ENCODE measurements at regions not wholly inside any gene's neighbourhood (a gene's known extent, or its start where the extent isn't known, plus 50 kb on each side); places are given as distances from the start of the nearest gene placed in this dataset.

DNA sequence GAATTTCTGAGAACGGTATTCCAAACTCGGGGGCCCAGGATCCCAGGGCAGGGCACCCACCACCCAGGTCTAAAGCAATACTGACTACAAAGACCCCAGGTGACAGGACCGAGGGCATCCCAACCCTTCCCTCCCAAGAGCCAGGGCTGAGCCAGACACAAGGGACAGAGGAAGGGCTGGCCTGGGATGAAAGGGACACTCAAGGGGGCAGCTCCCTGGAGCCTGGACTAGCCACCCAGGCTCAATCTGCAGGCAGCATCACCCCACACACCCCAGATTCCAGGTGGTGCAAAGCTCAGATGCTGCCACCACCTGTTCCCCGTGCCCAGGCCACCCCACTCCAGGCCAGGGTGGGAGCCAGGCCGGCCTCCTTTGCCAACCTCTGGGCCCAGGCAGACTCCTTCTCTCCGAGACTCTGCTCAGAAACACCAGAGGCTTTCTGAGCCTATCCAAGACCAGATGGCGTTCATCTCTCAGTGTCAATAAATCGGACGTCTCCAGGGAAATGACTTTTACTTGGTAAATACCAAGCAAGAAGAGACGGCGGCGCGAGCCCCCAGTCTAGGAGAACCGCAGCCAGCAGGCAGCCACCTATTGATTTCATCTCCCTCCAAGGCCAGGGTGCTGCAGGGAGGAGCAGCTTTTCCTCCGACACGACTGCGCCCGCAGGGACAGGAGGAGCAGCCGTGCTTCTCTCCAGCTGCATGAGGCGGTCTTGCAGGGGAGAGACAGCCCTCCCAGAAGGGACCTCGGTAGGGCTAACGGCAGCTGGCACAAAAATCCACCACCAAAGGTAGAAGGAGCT is 94.1 kb upstream of the ADAMTS2 start:
- Histone ChIP-seq H3K9ac (no peak overlapping the region), H3K27me3 (no peaks in the 10 kb centered on the region), H3K4me3 (no peak overlapping the region), H3K36me3 (no peaks in the 10 kb centered on the region), H4K20me1 (ENCODE audit: low read depth) (no peaks in the 10 kb centered on the region), H3F3A (ENCODE audit: low read depth) (no peaks in the 10 kb centered on the region), H3K79me2 (ENCODE audit: low read depth) (no peaks in the 10 kb centered on the region), H3K4me2 (no peak overlapping the region), H3K9me3 (ENCODE audit: low read depth) (no peaks in the 10 kb centered on the region), H2AFZ (replicated peaks) (no peak overlapping the region), H3K4me1 (no peaks in the 10 kb centered on the region), H3K27ac (no peak overlapping the region)
- H3K27me3 Mint-ChIP-seq (ENCODE audit: insufficient read depth, low read depth) = peaks cover 2% of the 10 kb centered on the region
- H3K36me3 Mint-ChIP-seq = no peaks in the 10 kb centered on the region
- peaks cover 23% of the 10 kb centered on the region for H3K4me1 Mint-ChIP-seq
- TF ChIP-seq, protein P1, sequence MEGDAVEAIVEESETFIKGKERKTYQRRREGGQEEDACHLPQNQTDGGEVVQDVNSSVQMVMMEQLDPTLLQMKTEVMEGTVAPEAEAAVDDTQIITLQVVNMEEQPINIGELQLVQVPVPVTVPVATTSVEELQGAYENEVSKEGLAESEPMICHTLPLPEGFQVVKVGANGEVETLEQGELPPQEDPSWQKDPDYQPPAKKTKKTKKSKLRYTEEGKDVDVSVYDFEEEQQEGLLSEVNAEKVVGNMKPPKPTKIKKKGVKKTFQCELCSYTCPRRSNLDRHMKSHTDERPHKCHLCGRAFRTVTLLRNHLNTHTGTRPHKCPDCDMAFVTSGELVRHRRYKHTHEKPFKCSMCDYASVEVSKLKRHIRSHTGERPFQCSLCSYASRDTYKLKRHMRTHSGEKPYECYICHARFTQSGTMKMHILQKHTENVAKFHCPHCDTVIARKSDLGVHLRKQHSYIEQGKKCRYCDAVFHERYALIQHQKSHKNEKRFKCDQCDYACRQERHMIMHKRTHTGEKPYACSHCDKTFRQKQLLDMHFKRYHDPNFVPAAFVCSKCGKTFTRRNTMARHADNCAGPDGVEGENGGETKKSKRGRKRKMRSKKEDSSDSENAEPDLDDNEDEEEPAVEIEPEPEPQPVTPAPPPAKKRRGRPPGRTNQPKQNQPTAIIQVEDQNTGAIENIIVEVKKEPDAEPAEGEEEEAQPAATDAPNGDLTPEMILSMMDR (IDR thresholded peaks at IDR 0.05) = no peak
- TF ChIP-seq EZH2phosphoT487 (IDR thresholded peaks at IDR 0.05) = no peak
- TF ChIP-seq EZH2 (IDR thresholded peaks at IDR 0.05) = no peak
- no peak overlapping the region for H3K27ac Mint-ChIP-seq
- no peak for DNase-seq (ENCODE audit: low spot score)
- peaks cover 15% of the 10 kb centered on the region for H3K9me3 Mint-ChIP-seq
- no peak overlapping the region for H3K4me3 Mint-ChIP-seq

DNA sequence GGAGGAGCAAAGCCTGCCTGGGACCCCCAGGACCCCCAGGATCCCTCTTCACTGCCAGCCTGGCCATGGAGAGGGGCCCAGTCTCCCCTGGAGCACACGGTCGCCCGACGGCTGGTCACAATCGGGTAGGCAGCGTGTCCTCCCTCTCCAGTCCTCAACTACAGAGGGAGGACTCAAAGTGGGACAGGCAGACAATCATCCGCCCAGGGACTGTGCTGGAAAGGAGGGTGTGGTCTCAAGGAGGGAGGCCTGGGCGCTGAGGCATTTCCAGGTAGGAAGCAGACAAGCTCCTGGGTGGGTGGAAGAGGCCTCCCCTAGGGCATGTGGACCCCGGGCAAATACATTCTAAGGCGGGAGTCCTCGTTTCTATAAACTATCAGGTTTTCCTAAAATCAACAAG is 93.2 kb upstream of the ADAMTS2 start:
- Histone ChIP-seq H3K4me1 (no peaks in the 10 kb centered on the region), H3K4me2 (no peak overlapping the region)

DNA sequence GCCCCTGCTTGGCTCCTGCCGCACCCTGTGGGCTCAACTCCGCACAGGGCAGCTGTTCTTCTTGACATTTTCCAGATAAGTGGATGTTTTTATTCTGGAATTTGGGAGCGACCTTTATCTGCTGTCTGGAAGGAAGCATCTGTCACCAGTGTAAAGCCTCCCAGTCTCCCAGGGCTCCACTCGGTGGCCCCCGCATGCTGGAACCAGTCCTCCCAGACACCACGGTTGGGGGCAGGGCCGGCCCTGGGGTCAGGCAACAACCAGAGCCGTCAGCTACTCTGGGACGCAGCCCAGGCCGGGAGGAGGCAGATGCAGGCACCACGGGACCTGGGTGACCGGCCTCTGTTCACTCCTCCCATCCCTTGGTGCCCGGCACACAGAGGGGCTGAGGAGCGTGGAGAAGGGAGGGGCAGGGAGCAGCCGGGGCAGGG is 92.8 kb upstream of the ADAMTS2 start:
- Mint-ChIP-seq H3K27ac (no peak overlapping the region), H3K4me3 (no peak overlapping the region), H3K36me3 (no peaks in the 10 kb centered on the region), H3K9me3 (peaks cover 20% of the 10 kb centered on the region), H3K4me1 (peaks cover 23% of the 10 kb centered on the region), H3K27me3 (ENCODE audit: insufficient read depth, low read depth) (peaks cover 8% of the 10 kb centered on the region)
- H3K4me2 ChIP-seq = no peak overlapping the region
- no peaks in the 10 kb centered on the region for H3K27me3 ChIP-seq
- no peaks in the 10 kb centered on the region for H3K79me2 ChIP-seq (ENCODE audit: low read depth)
- H3K27ac ChIP-seq = no peak overlapping the region
- no peaks in the 10 kb centered on the region for H3F3A ChIP-seq (ENCODE audit: low read depth)
- no peaks in the 10 kb centered on the region for H3K36me3 ChIP-seq
- no peak for TF ChIP-seq EZH2phosphoT487 (IDR thresholded peaks at IDR 0.05)
- TF ChIP-seq, protein P1 (IDR thresholded peaks at IDR 0.05) = no peak
- no peak for TF ChIP-seq EZH2 (IDR thresholded peaks at IDR 0.05)
- no peaks in the 10 kb centered on the region for H3K9me3 ChIP-seq (ENCODE audit: low read depth)
- H2AFZ ChIP-seq (replicated peaks) = no peak overlapping the region
- H3K4me3 ChIP-seq = no peak overlapping the region
- no peak overlapping the region for H3K9ac ChIP-seq
- no peak for DNase-seq (ENCODE audit: low spot score)
- no peaks in the 10 kb centered on the region for H3K4me1 ChIP-seq
- no peaks in the 10 kb centered on the region for H4K20me1 ChIP-seq (ENCODE audit: low read depth)

More for the DNA sequence above, 93.2 kb upstream of the ADAMTS2 start:
- no peak overlapping the region for H3K9ac ChIP-seq
- no peak overlapping the region for H2AFZ ChIP-seq (replicated peaks)
- H3K36me3 ChIP-seq = no peaks in the 10 kb centered on the region
- no peaks in the 10 kb centered on the region for H3F3A ChIP-seq (ENCODE audit: low read depth)
- TF ChIP-seq, protein P1 (IDR thresholded peaks at IDR 0.05) = no peak
- no peak for TF ChIP-seq EZH2 (IDR thresholded peaks at IDR 0.05)
- TF ChIP-seq EZH2phosphoT487 (IDR thresholded peaks at IDR 0.05) = no peak
- H3K27ac ChIP-seq = no peak overlapping the region
- Mint-ChIP-seq H3K27ac (no peak overlapping the region), H3K27me3 (ENCODE audit: insufficient read depth, low read depth) (peaks cover 8% of the 10 kb centered on the region), H3K36me3 (no peaks in the 10 kb centered on the region), H3K4me3 (no peak overlapping the region), H3K9me3 (peaks cover 18% of the 10 kb centered on the region), H3K4me1 (peaks cover 23% of the 10 kb centered on the region)
- H3K79me2 ChIP-seq (ENCODE audit: low read depth) = no peaks in the 10 kb centered on the region
- H3K9me3 ChIP-seq (ENCODE audit: low read depth) = no peaks in the 10 kb centered on the region
- no peak for DNase-seq (ENCODE audit: low spot score)
- H4K20me1 ChIP-seq (ENCODE audit: low read depth) = no peaks in the 10 kb centered on the region
- H3K27me3 ChIP-seq = no peaks in the 10 kb centered on the region
- no peak overlapping the region for H3K4me3 ChIP-seq

All from neural progenitor cell (in vitro differentiated cells).